ENCODE measurements at regions not wholly inside any gene's neighbourhood (a gene's known extent, or its start where the extent isn't known, plus 50 kb on each side); places are given as distances from the start of the nearest gene placed in this dataset.

- TF ChIP-seq CTCF (IDR thresholded peaks at IDR 0.05; ENCODE audit: insufficient read depth, low read length, poor library complexity, severe bottlenecking): no peak
- no peak for TF ChIP-seq EZH2phosphoT487 (conservative IDR thresholded peaks at IDR 0.05; ENCODE audit: low read length)
These were observed 496.5 kb upstream of the ADGRL2 start for GRCh38 chr1:81304187-81304586.

All from SU-DHL-6 (cell line).